ENCODE measurements at regions not wholly inside any gene's neighbourhood (a gene's known extent, or its start where the extent isn't known, plus 50 kb on each side); places are given as distances from the start of the nearest gene placed in this dataset.

DNA sequence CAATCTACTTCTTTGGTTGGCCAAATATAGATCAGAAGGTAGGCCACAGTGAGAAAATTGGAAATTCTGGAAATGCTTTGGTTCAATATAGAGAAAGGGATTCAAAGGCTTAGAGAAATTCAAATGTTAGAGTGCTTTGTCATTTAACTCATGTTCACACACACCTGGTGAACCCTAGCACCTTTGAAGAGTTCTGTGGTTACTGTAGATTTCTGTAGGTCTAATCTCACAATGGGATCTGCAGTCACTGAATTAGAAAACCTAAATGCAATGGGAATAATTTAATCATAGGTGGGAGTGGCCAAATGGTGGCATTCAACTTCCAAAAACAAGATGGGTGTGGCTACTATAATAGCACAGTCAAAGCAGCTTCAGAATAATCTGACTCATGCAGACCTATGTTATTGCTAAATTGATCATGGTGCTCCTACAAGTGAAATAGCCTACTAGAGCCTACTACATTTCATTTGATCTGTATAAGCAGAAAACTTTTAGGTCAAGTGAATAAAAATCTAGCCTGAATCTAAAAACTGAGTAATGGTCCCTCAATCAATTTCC lies 1152.9 kb downstream of the PCDH9 start:
- TF ChIP-seq, protein P1, sequence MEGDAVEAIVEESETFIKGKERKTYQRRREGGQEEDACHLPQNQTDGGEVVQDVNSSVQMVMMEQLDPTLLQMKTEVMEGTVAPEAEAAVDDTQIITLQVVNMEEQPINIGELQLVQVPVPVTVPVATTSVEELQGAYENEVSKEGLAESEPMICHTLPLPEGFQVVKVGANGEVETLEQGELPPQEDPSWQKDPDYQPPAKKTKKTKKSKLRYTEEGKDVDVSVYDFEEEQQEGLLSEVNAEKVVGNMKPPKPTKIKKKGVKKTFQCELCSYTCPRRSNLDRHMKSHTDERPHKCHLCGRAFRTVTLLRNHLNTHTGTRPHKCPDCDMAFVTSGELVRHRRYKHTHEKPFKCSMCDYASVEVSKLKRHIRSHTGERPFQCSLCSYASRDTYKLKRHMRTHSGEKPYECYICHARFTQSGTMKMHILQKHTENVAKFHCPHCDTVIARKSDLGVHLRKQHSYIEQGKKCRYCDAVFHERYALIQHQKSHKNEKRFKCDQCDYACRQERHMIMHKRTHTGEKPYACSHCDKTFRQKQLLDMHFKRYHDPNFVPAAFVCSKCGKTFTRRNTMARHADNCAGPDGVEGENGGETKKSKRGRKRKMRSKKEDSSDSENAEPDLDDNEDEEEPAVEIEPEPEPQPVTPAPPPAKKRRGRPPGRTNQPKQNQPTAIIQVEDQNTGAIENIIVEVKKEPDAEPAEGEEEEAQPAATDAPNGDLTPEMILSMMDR (IDR thresholded peaks at IDR 0.05; ENCODE audit: extremely low read depth in 1 of 2, insufficient read depth in 1 of 2, low read depth in 1 of 2, low read length in 2 of 2) = no peak
- no peak for TF ChIP-seq POLR2AphosphoS5 (IDR thresholded peaks at IDR 0.05; ENCODE audit: insufficient read depth, low read depth, low read length)
- TF ChIP-seq EZH2 (IDR thresholded peaks at IDR 0.05; ENCODE audit: borderline replicate concordance, low read depth, low read length, severe bottlenecking) = no peak
- no peak for TF ChIP-seq POLR2A (IDR thresholded peaks at IDR 0.05; ENCODE audit: low read depth, low read length)
- TF ChIP-seq JUN (IDR thresholded peaks at IDR 0.05; ENCODE audit: borderline replicate concordance, insufficient read depth, insufficient read length, low read depth) = no peak
- no peak for TF ChIP-seq FOS (IDR thresholded peaks at IDR 0.05; ENCODE audit: borderline replicate concordance, insufficient read depth, low read length)
- TF ChIP-seq MAX (IDR thresholded peaks at IDR 0.05; ENCODE audit: insufficient read depth, insufficient read length) = no peak
- TF ChIP-seq MYC (IDR thresholded peaks at IDR 0.05; ENCODE audit: low read depth, low read length) = no peak
- no peak for TF ChIP-seq GATA2 (IDR thresholded peaks at IDR 0.05; ENCODE audit: insufficient read depth, insufficient read length, low read depth, low read length)

All from endothelial cell of umbilical vein (primary cell).